ENCODE measurements at regions not wholly inside any gene's neighbourhood (a gene's known extent, or its start where the extent isn't known, plus 50 kb on each side); places are given as distances from the start of the nearest gene placed in this dataset.

DNA sequence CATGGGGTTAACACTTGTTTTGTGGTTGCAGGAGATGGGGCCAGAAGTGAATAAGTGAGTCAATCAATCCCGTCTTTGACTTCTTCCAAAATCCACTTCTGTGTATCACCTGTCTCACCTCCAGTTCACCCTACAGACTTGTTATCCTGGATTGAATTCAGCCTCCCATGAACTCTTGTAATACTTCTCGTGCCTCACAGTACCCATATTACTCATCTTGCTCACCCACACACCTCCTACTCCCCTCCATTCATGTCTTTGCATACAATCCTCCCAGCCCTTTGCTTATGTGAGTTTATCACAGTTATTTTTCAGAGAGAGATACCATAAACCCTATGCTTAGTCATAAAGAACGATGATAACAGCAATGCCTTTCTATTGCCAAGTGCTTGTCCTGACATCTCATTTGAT, 52.9 kb upstream of the PAPPA start:
- TF ChIP-seq, protein P1, sequence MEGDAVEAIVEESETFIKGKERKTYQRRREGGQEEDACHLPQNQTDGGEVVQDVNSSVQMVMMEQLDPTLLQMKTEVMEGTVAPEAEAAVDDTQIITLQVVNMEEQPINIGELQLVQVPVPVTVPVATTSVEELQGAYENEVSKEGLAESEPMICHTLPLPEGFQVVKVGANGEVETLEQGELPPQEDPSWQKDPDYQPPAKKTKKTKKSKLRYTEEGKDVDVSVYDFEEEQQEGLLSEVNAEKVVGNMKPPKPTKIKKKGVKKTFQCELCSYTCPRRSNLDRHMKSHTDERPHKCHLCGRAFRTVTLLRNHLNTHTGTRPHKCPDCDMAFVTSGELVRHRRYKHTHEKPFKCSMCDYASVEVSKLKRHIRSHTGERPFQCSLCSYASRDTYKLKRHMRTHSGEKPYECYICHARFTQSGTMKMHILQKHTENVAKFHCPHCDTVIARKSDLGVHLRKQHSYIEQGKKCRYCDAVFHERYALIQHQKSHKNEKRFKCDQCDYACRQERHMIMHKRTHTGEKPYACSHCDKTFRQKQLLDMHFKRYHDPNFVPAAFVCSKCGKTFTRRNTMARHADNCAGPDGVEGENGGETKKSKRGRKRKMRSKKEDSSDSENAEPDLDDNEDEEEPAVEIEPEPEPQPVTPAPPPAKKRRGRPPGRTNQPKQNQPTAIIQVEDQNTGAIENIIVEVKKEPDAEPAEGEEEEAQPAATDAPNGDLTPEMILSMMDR (conservative IDR thresholded peaks at IDR 0.05; ENCODE audit: low read length): no peak
- TF ChIP-seq EZH2phosphoT487 (IDR thresholded peaks at IDR 0.05; ENCODE audit: borderline replicate concordance): no peak

Data from Loucy (cell line).